HCEC 1CT (cell line): ENCODE measurements at regions not wholly inside any gene's neighbourhood (a gene's known extent, or its start where the extent isn't known, plus 50 kb on each side); places are given as distances from the start of the nearest gene placed in this dataset.

Experiments
- DNase-seq: peaks from one replicate; pipeline ENCODE4 v3.0.0-alpha.2; 2017

DNA sequence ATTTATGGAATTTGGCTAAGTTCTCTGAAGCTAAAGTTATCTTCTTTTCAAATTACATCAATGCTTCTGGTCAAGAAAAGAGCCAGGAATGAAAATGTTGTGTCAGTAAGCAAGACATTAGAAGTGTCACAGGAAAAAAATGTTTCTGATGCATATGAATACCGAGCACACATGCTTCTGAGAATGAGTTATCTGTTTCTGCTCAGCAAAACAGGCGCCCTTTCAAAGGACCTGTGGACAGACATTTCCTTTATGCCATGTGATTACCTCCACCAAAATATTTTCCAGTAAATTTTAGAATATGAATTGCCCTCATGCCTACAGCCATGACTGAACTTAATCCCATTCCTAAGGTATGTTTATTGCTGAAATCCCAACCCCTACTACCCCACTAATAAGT, 55.4 kb upstream of the RNF180 start:
- DNase-seq, result no peak

DNA sequence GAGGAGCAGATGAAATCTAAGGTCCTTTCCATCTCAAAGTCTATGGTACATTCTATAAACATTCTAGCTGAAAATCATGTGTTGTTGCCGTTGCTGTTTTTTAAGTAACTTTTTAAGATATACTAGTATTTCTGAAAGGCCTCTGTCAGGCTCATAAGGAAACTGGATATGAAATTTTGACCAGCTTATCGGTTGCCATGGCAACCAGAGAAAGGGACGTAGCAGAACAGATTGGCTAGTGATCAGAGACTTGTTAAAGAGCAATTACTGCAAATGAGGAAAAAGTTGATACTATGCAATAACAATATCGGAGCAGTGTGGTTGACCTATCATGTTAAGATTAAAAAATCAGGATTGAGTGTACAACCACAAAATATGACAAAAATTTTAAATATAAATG, 57.0 kb upstream of the RNF180 start:
- no peak for DNase-seq

DNA sequence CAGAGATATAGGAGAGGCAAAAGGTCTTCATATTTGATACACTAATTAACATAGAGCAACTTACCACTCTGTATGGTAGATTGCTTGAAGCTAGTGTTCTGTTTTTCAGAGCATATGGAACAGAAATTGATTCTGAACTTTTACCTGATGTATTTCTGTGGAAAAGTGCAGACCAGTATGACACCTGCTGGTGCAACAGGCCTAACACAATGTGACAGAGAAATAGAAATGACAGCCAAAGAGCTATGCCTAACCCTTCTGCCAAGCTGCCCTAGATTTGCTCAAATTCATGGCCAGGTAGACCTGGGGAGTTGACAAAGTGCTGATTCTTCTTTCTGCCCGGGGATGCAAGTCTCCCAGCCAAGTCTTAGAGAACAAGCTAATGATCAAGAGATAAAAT, 65.4 kb upstream of the RNF180 start:
- no peak for DNase-seq

DNA sequence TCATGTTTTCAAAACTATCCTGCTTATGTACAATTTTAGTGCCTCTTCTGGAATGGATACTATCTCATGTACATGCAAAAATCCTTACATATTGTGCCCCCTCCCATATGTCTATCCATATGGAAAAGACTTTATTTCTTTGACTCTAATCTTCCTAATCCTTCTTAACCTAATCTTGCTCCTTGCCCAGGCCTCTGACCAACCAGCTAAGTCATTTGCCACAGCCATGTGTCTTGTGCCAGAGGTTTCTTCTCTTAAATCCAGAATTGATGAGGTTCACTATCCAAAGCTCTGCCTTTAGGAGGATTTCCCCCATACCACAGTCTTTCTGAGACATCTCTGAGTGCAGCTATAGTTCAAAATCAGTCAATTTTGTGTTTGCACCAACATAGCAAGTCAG, 68.9 kb upstream of the RNF180 start:
- no peak for DNase-seq

DNA sequence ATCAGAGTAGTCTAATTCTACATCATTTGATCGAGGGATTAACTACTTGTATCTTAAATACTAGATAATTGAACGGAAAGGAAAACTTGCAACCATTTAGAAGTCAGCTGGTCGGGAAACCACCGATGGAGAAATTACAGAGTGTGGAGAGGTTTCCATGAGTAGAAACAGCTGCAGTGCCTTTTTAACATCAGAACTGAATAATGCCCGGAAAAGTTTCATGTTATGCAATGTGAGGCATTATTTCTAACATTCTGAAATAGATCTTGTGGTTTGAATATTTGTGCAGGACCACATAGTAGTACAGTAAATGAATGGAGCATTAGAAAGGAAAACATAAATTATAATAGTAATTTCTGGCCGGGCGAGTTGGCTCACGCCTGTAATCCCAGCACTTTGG, 88.1 kb upstream of the RNF180 start:
- DNase-seq, result no peak

DNA sequence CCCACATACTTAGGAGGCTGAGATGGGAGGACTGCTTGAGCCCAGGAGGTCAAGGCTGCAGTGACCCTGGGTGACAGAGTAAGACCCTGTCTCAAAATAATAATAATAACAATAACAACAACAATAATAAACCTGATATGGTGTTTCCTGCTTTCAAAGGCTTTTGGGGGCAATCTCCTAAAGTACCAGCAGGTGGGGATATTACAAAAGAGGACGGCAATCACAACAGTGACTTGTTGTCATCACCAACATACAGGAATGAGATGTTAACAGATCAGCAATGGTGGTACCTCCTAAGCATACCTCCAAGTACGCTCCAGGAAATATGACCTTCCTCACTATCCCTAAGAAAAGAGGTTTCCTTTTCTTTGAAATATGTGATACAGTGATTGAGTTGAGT, 91.1 kb upstream of the RNF180 start:
- DNase-seq, result peak; percentile 12

DNA sequence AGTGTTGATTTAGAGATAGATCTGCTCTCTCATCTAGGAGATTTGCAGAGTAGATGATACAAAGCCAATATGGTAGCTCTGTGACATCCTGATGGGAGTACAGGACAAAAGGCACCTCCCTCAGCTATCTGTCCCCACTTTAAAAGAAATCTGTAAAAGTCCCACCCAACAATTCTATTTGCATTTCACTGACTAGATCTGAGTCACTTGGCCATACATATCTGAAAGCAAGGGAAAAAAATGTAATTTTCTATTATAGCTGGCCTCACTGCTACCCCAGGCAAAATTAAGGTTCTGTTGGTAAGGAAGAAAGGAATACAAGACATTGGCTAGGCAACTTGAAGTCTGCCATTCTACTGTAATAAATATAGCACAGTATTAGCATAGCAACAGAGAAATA, 96.2 kb upstream of the RNF180 start:
- no peak for DNase-seq

DNA sequence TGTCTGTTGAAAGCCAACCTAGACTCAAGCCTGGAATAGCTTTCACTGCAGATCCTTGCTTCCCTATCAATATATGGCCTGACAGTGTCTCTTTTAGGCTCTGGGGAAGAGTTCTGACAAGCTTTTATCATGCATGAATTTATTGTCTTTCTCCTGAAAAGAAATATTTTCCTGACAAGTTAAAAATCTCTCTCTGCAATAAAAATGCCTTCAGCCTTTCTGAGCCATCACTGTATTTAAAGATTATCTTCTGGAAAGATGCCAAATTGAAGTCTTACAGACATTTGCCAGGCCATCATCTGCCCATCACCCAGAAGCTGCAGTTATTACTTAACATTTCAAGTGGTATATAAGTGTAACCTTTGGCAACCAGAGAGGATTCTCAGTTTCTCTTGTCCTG, 88.1 kb upstream of the HTR1A start:
- no peak for DNase-seq

DNA sequence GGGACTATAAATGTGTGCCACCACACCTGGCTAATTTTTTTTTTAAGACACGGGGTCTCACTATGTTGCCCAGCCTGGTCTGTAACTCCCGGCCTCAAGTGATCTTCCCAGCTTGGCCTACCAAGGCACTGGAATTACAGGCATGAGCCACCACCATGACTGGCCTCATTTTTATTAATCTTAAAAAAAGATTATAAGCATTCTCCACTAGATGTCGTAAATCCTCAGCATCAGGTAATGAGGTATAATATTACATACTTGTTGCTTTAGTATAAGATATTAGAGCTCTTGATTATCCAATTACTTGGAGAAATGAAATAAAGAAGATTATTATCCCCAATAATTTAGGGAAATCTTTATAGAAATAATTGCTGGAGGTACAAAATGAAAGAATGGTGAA, 78.2 kb upstream of the HTR1A start:
- no peak for DNase-seq

DNA sequence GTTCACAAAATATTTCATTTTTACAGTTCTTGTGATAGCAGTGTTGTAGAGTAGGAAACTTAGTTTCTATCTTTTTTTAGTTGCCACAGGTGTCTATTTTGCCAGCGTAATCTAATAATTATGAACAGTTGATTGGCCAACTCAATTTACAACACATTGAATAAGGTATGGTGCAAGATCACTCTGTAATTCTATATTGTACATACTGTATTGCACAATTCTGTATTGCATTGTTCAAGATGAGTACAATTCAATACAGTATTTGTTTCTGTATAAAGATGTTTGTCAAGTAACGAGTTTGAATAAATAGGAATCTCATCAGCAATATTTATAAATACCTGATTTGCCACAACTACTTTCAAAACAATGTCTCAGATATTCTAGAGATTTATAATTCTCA, 64.2 kb upstream of the HTR1A start:
- no peak for DNase-seq

DNA sequence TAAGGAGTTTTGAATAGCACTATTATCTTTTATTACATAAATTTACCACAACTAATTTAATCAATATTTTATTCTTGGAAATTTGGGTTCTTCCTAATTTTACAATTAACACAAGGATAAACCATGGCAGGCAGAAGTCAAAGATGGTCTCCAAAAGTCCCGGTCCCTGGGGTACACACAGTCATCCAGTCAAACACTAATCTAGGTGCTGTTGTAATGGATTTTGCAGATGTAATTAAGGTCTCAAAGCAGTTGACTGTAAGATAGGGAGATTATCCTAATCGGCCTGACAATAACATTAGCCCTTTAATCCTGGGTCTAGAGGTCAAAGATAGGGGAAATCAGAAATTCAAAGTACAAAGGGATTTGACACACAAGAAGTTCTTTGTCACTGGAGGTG, 57.5 kb upstream of the HTR1A start:
- DNase-seq, result no peak

DNA sequence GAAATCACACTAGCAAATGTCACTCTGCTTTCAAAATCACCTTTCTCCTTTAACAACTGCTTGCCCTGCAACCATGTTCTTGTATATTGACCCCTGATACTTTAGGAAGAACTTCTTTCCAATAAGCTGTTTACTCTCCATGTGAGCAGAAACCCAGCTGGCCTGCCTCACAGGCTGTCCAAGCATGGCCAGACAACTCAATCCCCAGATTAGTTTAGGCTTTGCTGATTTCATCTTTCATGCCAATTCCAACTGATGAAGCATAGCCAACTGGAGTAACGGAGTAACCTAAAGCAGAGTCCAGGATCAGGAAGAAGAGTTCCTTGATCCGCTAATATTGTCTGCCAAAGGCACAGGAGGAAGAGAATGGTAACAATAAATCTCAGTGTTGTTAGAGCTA, 56.7 kb upstream of the HTR1A start:
- no peak for DNase-seq

DNA sequence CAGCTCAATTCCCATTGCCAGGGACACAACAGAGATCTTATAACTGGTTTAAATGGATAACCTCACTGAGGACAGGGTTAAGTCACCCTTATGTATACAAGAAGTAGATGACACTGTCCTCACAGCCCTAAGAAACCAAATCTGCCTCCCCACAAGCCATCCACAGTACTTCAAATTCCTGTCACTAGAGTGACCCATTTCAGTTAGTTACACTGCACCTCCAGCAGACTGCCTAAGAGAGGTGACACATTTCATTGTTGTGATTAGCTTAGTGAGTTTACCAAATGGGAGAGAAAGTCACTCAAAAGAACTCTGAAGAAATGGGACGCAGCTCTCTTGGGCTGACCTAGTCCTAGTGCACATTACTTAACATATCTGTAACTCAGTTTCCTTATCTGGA, 53.6 kb upstream of the HTR1A start:
- DNase-seq, result no peak
